ENCODE measurements at regions not wholly inside any gene's neighbourhood (a gene's known extent, or its start where the extent isn't known, plus 50 kb on each side); places are given as distances from the start of the nearest gene placed in this dataset.

DNA sequence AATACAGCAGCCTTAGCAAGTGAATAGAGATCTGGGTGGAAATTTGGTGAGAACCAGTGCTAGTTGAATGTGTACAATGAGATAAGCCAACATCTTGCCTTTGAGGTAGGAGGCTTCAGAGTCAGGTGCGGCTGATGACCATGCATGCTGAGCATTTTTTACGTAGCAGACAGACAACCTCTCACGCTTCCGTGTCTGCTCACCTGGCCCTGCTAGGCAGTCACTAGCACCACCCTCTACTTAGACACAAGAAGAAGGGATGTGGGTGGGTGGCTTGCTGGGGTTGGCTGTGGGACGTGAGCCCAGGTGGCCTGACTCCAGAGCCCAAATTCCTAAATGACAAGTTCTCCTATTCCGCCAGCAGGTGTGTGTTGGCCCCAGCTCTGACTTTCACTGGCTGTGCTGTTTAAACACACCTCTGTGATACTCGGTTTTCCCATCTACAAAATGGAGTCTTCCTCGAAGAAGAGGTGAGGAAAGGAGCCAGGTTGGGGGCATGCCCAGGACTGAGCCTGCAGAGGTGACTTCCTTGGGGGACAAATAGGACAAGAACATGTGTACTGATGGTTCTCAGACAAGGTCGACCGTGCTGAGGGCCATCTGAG is 57.8 kb upstream of the BCL11B start:
- CTCF ChIA-PET = interaction anchor here (2.1 kb wide), 1 partner anchor 10 kb away, joined by 5 read pairs; no protein-coding TSS in a partner anchor
- Mint-ChIP-seq H3K4me1 (no peaks in the 10 kb centered on the region), H3K36me3 (no peaks in the 10 kb centered on the region), H3K27ac (no peak overlapping the region), H3K9me3 (ENCODE audit: low read depth) (no peaks in the 10 kb centered on the region), H3K4me3 (no peak overlapping the region), H3K27me3 (peaks cover 14% of the 10 kb centered on the region)
- ATAC-seq = no peak
- no peak for DNase-seq

GRCh38 chr14:99327458-99328250 is 55.7 kb upstream of the BCL11B start:
- no peaks in the 10 kb centered on the region for H3K36me3 Mint-ChIP-seq
- no peaks in the 10 kb centered on the region for H3K4me1 Mint-ChIP-seq
- DNase-seq = peak; percentile 21
- H3K27ac Mint-ChIP-seq = no peak overlapping the region
- ATAC-seq = no peak
- CTCF ChIA-PET = no interaction called here
- H3K9me3 Mint-ChIP-seq (ENCODE audit: low read depth) = no peaks in the 10 kb centered on the region
- H3K27me3 Mint-ChIP-seq = peaks cover 17% of the 10 kb centered on the region
- H3K4me3 Mint-ChIP-seq = no peak overlapping the region

GRCh38 chr14:99327050-99327449 is 55.1 kb upstream of the BCL11B start:
- CTCF ChIA-PET = no interaction called here

DNA sequence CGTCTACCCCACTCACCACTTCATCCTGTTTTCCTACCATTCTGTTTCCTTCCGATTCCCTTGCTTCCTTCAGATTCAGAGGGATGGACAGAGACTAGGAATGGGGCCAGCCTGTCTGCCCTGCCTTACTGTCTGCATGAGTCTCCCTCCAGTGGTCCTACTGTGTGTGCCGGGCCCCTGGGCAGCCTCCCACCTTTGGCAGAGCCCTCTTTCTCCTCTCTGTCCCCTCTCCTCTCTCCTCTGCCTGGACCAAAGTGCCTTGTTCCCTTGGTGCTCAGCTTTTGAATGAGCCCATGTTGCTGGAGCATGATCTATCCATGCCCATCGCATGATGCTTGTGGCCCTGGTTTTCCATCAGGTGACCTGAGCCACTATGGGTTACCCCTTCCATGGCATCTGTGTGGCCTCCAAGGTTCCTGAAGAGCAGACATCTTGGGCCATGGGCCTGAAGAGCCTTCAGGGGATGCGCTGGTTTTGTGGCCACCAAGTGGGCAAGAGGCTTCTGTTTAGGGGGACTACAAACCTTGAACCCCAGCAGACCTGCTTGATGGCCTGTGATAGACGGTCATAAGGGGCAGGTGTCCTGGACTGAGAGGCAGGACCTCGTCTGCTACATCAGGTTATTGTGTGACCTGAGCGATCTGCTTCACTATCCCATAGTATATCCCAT is 54.2 kb upstream of the BCL11B start:
- H3K27ac Mint-ChIP-seq = no peak overlapping the region
- ATAC-seq (no peak), DNase-seq (peak; percentile 28)
- no peaks in the 10 kb centered on the region for H3K36me3 Mint-ChIP-seq
- H3K4me3 Mint-ChIP-seq = no peak overlapping the region
- H3K9me3 Mint-ChIP-seq (ENCODE audit: low read depth) = no peaks in the 10 kb centered on the region
- H3K27me3 Mint-ChIP-seq = peaks cover 17% of the 10 kb centered on the region
- CTCF ChIA-PET = no interaction called here
- H3K4me1 Mint-ChIP-seq = peaks cover 3% of the 10 kb centered on the region

More at GRCh38 chr14:99327050-99327449, 55.1 kb upstream of the BCL11B start:
- Mint-ChIP-seq H3K27me3 (peaks cover 17% of the 10 kb centered on the region), H3K9me3 (ENCODE audit: low read depth) (no peaks in the 10 kb centered on the region), H3K27ac (no peak overlapping the region), H3K4me1 (no peaks in the 10 kb centered on the region), H3K4me3 (no peak overlapping the region), H3K36me3 (no peaks in the 10 kb centered on the region)
- peak; percentile 31 for DNase-seq
- ATAC-seq = no peak

DNA sequence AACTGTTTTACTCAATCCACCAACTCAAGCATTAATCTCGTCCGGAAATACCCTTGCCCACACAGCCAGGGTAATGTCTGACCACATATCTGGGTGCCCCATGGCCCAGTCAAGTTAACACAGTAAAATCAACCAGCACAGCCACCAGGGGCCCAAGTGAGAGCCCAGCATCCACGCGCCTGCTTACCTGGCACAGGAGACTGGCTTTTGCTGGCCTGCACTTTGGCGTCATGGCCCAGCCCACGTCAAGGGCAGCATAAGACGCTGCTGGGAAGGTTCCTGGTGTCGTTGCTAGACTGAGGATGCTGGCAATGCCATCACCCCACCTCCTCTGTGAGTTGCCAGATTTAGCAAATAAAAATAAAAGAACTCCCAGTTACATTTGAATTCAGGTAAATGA is 53.6 kb upstream of the BCL11B start:
- Mint-ChIP-seq H3K4me1 (peaks cover 6% of the 10 kb centered on the region), H3K4me3 (no peak overlapping the region), H3K9me3 (ENCODE audit: low read depth) (no peaks in the 10 kb centered on the region), H3K27me3 (peaks cover 17% of the 10 kb centered on the region), H3K36me3 (no peaks in the 10 kb centered on the region), H3K27ac (no peak overlapping the region)
- ATAC-seq = no peak
- CTCF ChIA-PET = no interaction called here
- DNase-seq = peak; percentile 25

DNA sequence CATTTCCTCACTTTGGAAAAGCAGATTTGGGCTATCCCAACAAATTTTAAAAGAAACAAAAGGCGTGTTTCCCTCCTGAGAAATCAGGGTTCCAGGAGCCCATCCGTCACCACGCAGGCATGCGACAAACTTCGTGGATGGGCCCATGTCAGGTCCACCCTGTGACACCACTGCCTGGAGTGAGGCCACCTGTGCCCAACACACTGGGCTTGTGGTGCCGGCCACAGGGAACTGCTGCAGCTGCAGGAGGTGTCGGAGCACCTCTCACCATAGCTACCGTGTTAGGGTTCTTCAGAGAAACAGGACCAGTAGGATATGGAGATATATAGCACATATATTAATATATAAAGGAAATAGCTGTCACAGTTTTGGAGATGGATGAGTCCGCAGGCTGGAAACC is 53.0 kb upstream of the BCL11B start:
- peak; percentile 36 for DNase-seq
- H3K27ac Mint-ChIP-seq = no peak overlapping the region
- H3K4me1 Mint-ChIP-seq = peaks cover 8% of the 10 kb centered on the region
- ATAC-seq = no peak
- no peaks in the 10 kb centered on the region for H3K36me3 Mint-ChIP-seq
- H3K4me3 Mint-ChIP-seq = no peak overlapping the region
- peaks cover 17% of the 10 kb centered on the region for H3K27me3 Mint-ChIP-seq
- H3K9me3 Mint-ChIP-seq (ENCODE audit: low read depth) = no peaks in the 10 kb centered on the region
- CTCF ChIA-PET = no interaction called here

DNA sequence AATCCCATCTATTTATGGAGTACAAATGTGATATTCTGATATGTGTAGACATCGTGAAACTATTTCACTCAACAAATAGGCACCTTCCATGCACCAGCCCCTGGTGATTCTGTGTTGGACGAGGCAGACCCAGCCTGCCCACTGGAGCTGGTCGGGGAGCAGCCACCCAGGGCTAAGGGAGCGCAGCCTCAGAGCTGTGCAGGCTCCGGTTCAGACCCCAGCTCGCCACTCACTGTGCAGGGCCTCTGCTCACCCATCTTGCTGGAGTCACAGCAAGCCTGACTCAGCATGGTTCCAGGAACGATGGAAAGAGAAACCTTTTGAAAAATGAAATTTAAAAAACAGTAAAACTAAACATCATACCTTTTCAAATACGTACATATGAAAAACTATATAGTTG is 52.3 kb upstream of the BCL11B start:
- ATAC-seq = no peak

GRCh38 chr14:99323603-99324185 is 51.7 kb upstream of the BCL11B start:
- Mint-ChIP-seq H3K27me3 (peaks cover 11% of the 10 kb centered on the region), H3K4me3 (no peak overlapping the region), H3K9me3 (ENCODE audit: low read depth) (no peaks in the 10 kb centered on the region), H3K27ac (no peak overlapping the region), H3K4me1 (peaks cover 13% of the 10 kb centered on the region), H3K36me3 (no peaks in the 10 kb centered on the region)
- DNase-seq (no peak), ATAC-seq (no peak)
- CTCF ChIA-PET = interaction anchor here (0.7 kb wide), 1 partner anchor 130 kb away, joined by 3 read pairs; no protein-coding TSS in a partner anchor

More for the DNA sequence above, 52.3 kb upstream of the BCL11B start:
- H3K36me3 Mint-ChIP-seq = no peaks in the 10 kb centered on the region
- H3K4me1 Mint-ChIP-seq = peaks cover 13% of the 10 kb centered on the region
- no peak overlapping the region for H3K4me3 Mint-ChIP-seq
- no peak for DNase-seq
- H3K27me3 Mint-ChIP-seq = peaks cover 15% of the 10 kb centered on the region
- no peaks in the 10 kb centered on the region for H3K9me3 Mint-ChIP-seq (ENCODE audit: low read depth)
- no peak overlapping the region for H3K27ac Mint-ChIP-seq
- CTCF ChIA-PET = interaction anchor here (0.7 kb wide), 1 partner anchor 130 kb away, joined by 3 read pairs; no protein-coding TSS in a partner anchor

DNA sequence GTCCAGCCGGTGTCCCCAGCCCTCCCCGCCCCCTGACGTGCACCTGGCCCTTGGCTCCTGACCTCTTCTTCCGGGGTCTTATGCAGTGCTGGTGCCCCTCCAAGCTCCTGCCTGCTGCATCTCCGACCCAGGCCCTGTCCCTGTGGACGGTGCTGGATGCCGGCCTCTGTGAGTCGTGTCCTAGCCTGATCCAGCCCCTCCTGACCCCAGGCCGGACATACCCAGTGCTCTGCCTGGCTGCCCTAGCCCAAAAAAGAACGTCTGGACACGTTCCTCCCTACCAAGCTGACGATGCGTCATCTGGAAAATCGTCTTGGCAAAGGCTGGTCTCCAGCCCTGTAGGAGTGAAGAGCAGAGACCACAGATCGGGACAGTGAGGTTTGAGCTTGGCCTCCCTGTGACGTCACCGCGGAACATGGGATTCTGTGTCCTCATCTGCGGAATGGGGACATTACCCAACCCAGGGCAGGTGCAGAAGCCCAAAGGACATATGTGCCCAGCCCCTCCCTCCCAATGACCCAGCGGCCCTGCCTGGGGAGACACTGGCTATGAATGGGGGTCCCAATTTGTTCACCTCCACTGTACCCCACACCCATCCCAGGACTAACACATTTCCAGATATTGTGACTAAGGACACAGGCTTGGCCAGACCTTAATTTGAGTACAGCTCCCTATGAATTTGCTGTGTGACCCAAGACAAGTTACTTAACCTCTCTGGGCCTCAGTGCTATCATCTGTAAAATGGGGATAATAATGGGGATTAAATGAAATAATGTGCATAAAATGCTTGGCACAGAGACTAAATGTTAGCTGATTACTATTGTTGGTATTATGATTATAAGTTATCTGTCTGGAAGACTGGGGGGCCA is 51.0 kb upstream of the BCL11B start:
- CTCF ChIA-PET = no interaction called here
- ATAC-seq (no peak), DNase-seq (no peak)
- no peak overlapping the region for H3K27ac Mint-ChIP-seq
- H3K36me3 Mint-ChIP-seq = no peaks in the 10 kb centered on the region
- peaks cover 13% of the 10 kb centered on the region for H3K4me1 Mint-ChIP-seq
- peaks cover 8% of the 10 kb centered on the region for H3K27me3 Mint-ChIP-seq
- no peak overlapping the region for H3K4me3 Mint-ChIP-seq
- no peaks in the 10 kb centered on the region for H3K9me3 Mint-ChIP-seq (ENCODE audit: low read depth)

GRCh38 chr14:99321955-99322730 is 50.1 kb upstream of the BCL11B start:
- ATAC-seq = no peak
- Mint-ChIP-seq H3K4me1 (peaks cover 17% of the 10 kb centered on the region), H3K27me3 (peaks cover 8% of the 10 kb centered on the region), H3K9me3 (ENCODE audit: low read depth) (no peaks in the 10 kb centered on the region), H3K4me3 (no peak overlapping the region), H3K36me3 (no peaks in the 10 kb centered on the region), H3K27ac (no peak overlapping the region)
- DNase-seq = no peak
- CTCF ChIA-PET = no interaction called here

Measured in activated CD8-positive, alpha-beta memory T cell treated with anti-CD3 and anti-CD28 coated beads, Interleukin-2, amount 10 ng/mL, durations not matched to agents 7 days and 5 days (primary cell).